H9 (cell line): ENCODE measurements at regions not wholly inside any gene's neighbourhood (a gene's known extent, or its start where the extent isn't known, plus 50 kb on each side); places are given as distances from the start of the nearest gene placed in this dataset.

ENCODE experiments used
- DNase-seq: peaks from one replicate; pipeline ENCODE4 v3.0.0-alpha.2; 2017
- H2AFZ ChIP-seq: one replicate; pipeline ENCODE4 v1.6.1; 2013; ENCODE audit warnings: mild to moderate bottlenecking, low read length, control low read depth, moderate library complexity
- H2AK5ac ChIP-seq: 2 replicates; pipeline ENCODE4 v1.6.1; 2013; ENCODE audit warnings: low read length, control low read depth, mixed read lengths; ENCODE audit not compliant: insufficient read length
- H2BK120ac ChIP-seq: one replicate; pipeline ENCODE4 v1.6.1; 2013; ENCODE audit warnings: low read depth, mild to moderate bottlenecking, low read length, control low read depth, inconsistent platforms; ENCODE audit not compliant: poor library complexity, severe bottlenecking
- H2BK12ac ChIP-seq: 2 replicates; pipeline ENCODE4 v1.6.1; 2013; ENCODE audit warnings: low read length, control low read depth, mixed read lengths, low read depth; ENCODE audit not compliant: insufficient read length
- H2BK15ac ChIP-seq: 2 replicates; pipeline ENCODE4 v1.6.1; 2013; ENCODE audit warnings: low read depth, low read length, control low read depth
- H2BK20ac ChIP-seq: one replicate; pipeline ENCODE4 v1.6.1; 2013; ENCODE audit warnings: low read depth, mild to moderate bottlenecking, low read length, control low read depth, inconsistent platforms; ENCODE audit not compliant: poor library complexity, severe bottlenecking
- H2BK5ac ChIP-seq: 2 replicates; pipeline ENCODE4 v1.6.1; 2013; ENCODE audit warnings: low read length, control low read depth, mixed read lengths; ENCODE audit not compliant: insufficient read length
- H3K14ac ChIP-seq: 2 replicates; pipeline ENCODE4 v1.6.1; 2013; ENCODE audit warnings: low read length, control low read depth; ENCODE audit not compliant: insufficient read depth
- H3K18ac ChIP-seq: 2 replicates; pipeline ENCODE4 v1.6.1; 2013; ENCODE audit warnings: low read depth, mild to moderate bottlenecking, mixed read lengths, low read length, control low read depth; ENCODE audit not compliant: insufficient read length
- H3K23ac ChIP-seq: 2 replicates; pipeline ENCODE4 v1.6.1; 2013; ENCODE audit warnings: low read length, control low read depth, mixed read lengths, low read depth; ENCODE audit not compliant: insufficient read length
- H3K23me2 ChIP-seq: 2 replicates; pipeline ENCODE4 v1.6.1; 2013; ENCODE audit warnings: low read depth, mild to moderate bottlenecking, mixed read lengths, low read length, control low read depth; ENCODE audit not compliant: insufficient read length, poor library complexity, severe bottlenecking
- H3K27ac ChIP-seq: 2 replicates; pipeline ENCODE4 v1.5.1; 2013; ENCODE audit warnings: low read length, control low read depth, mixed read lengths, low read depth; ENCODE audit not compliant: insufficient read length
- H3K27me3 ChIP-seq: 2 replicates; pipeline ENCODE4 v1.6.1; 2013; ENCODE audit warnings: low read length, control low read depth, inconsistent platforms; ENCODE audit not compliant: insufficient read depth
- H3K4ac ChIP-seq: 2 replicates; pipeline ENCODE4 v1.6.1; 2013; ENCODE audit warnings: low read depth, mild to moderate bottlenecking, control low read depth, inconsistent platforms, low read length, moderate library complexity
- H3K4me1 ChIP-seq: 2 replicates; pipeline ENCODE4 v1.6.1; 2013; ENCODE audit warnings: low read length, control low read depth, inconsistent platforms; ENCODE audit not compliant: insufficient read depth
- H3K4me2 ChIP-seq: 2 replicates; pipeline ENCODE4 v1.6.1; 2013; ENCODE audit warnings: low read length, control low read depth, mixed read lengths; ENCODE audit not compliant: insufficient read length, insufficient read depth
- H3K56ac ChIP-seq: 2 replicates; pipeline ENCODE4 v1.6.1; 2013; ENCODE audit warnings: low read depth, mild to moderate bottlenecking, mixed read lengths, low read length, control low read depth; ENCODE audit not compliant: insufficient read length
- H3K79me1 ChIP-seq: 2 replicates; pipeline ENCODE4 v1.6.1; 2013; ENCODE audit warnings: low read depth, mild to moderate bottlenecking, moderate library complexity, low read length, control low read depth, inconsistent platforms; ENCODE audit not compliant: insufficient read depth, poor library complexity, severe bottlenecking
- H3K79me2 ChIP-seq: 2 replicates; pipeline ENCODE4 v1.6.1; 2013; ENCODE audit warnings: low read length, control low read depth, inconsistent platforms; ENCODE audit not compliant: insufficient read depth
- H3K9ac ChIP-seq: 2 replicates; pipeline ENCODE4 v1.6.1; 2013; ENCODE audit warnings: low read length, control low read depth, mixed read lengths; ENCODE audit not compliant: insufficient read length; ENCODE audit errors: extremely low read depth
- H3K9me3 ChIP-seq: one replicate; pipeline ENCODE4 v1.6.1; 2013; ENCODE audit warnings: low read depth, low read length, inconsistent platforms; ENCODE audit not compliant: control insufficient read depth
- H3T11ph ChIP-seq: one replicate; pipeline ENCODE4 v1.6.1; 2013; ENCODE audit warnings: mild to moderate bottlenecking, low read length, control low read depth, inconsistent platforms
- H4K20me1 ChIP-seq: one replicate; pipeline ENCODE4 v1.6.1; 2013; ENCODE audit not compliant: control insufficient read depth, insufficient read length, insufficient read depth
- H4K5ac ChIP-seq: 2 replicates; pipeline ENCODE4 v1.6.1; 2013; ENCODE audit warnings: low read depth, mild to moderate bottlenecking, mixed read lengths, low read length, control low read depth; ENCODE audit not compliant: insufficient read length
- H4K8ac ChIP-seq: replicated peaks from 2 replicates; pipeline ENCODE4 v1.6.1; 2013; ENCODE audit warnings: low read length, control low read depth, mixed read lengths, low read depth; ENCODE audit not compliant: insufficient read length
- H4K91ac ChIP-seq: 2 replicates; pipeline ENCODE4 v1.6.1; 2013; ENCODE audit warnings: low read depth, mild to moderate bottlenecking, moderate library complexity, mixed read lengths, low read length, control low read depth; ENCODE audit not compliant: insufficient read length
- H3K27ac Mint-ChIP-seq, 3 experiments: 2 replicates in 2 of 3; 3 replicates in 1 of 3; pipeline ENCODE4 v1.8.0; 2020 to 2021; ENCODE audit warnings: mixed read lengths in 3 of 3, mild to moderate bottlenecking in 1 of 3, moderate library complexity in 1 of 3
- H3K27me3 Mint-ChIP-seq: 2 replicates; pipeline ENCODE4 v1.8.0; 2021; ENCODE audit warnings: low read depth, mild to moderate bottlenecking, moderate library complexity, mixed read lengths
- H3K36me3 Mint-ChIP-seq, 3 experiments: 2 replicates in 2 of 3; 3 replicates in 1 of 3; pipeline ENCODE4 v1.8.0; 2020 to 2021; ENCODE audit warnings: low read depth in 3 of 3, mixed read lengths in 3 of 3; ENCODE audit not compliant: insufficient read depth in 1 of 3
- H3K4me1 Mint-ChIP-seq, 2 experiments: 2 replicates each; pipeline ENCODE4 v1.8.0; 2020; ENCODE audit warnings: mixed read lengths in 2 of 2
- H3K4me3 Mint-ChIP-seq, 2 experiments: 2 replicates in 1 of 2; 3 replicates in 1 of 2; pipeline ENCODE4 v1.8.0; 2020 to 2021; ENCODE audit warnings: mild to moderate bottlenecking in 2 of 2, mixed read lengths in 2 of 2, moderate library complexity in 1 of 2
- H3K9me3 Mint-ChIP-seq, 2 experiments: 2 replicates in 1 of 2; 3 replicates in 1 of 2; pipeline ENCODE4 v1.8.0; 2020; ENCODE audit warnings: mild to moderate bottlenecking in 2 of 2, mixed read lengths in 2 of 2, moderate library complexity in 1 of 2
- WGBS: extraction: QIAGEN DNeasy Blood & Tissue Kit; methylation state at CpG from one replicate; pipeline ENCODE4 v1.1.7; 2013; ENCODE audit warnings: missing lambda C conversion rate, low lambda C conversion rate, mixed read lengths; ENCODE audit not compliant: insufficient read length; ENCODE audit errors: extremely low coverage; 5-methylcytosine and 5-hydroxymethylcytosine counted together
- TF ChIP-seq, protein P1 (sequence below): fragments of 200-600 bp; sonication (generic); conservative IDR thresholded peaks from 3 replicates; pipeline ENCODE4 v1.8.0; 2021; ENCODE audit warnings: antibody characterized with exemption, mild to moderate bottlenecking

DNA sequence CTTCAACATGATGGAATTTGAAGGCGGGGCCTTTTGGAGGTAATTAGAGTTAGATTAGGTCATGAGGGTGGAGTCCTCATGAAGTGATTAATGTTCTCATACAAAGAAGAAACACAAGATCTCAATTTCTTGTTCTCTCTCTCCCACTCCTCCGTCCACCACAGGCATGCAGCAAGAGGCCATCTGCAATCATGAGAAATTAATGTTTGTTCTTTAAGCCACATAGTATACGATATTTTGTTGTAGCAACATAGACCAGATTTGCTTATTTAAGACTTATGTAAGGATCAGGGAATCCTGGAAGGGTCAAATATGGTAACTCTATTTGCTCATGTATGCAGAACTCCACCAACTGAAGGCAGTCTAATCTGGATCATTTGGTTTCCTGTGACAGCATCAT lies 429.0 kb downstream of the LRIG3 start:
- H3K4me2 ChIP-seq, result no peak overlapping the region
- no peak overlapping the region for H3K18ac ChIP-seq
- peaks cover 6% of the 10 kb centered on the region; the same call in 1 of the 2 replicates for H3K4me1 ChIP-seq
- no peak for DNase-seq
- H3K79me1 ChIP-seq, result no peaks in the 10 kb centered on the region
- no peak overlapping the region for H3K14ac ChIP-seq
- no peak overlapping the region for H3K56ac ChIP-seq
- H2BK120ac ChIP-seq, result no peak overlapping the region
- H4K20me1 ChIP-seq, result no peaks in the 10 kb centered on the region
- H3T11ph ChIP-seq, result no peak overlapping the region
- no peaks in the 10 kb centered on the region for H3K27me3 ChIP-seq
- no CpG with 5 or more reads among the region's 3 CpGs for WGBS
- Mint-ChIP-seq H3K27ac (no peak overlapping the region), H3K4me3 (no peak overlapping the region), H3K9me3 (no peaks in the 10 kb centered on the region), H3K4me1 (peaks cover 7 to 13% of the 10 kb centered on the region in 2 experiments), H3K27me3 (no peaks in the 10 kb centered on the region), H3K36me3 (no peaks in the 10 kb centered on the region)
- no peak overlapping the region for H4K8ac ChIP-seq
- no peak overlapping the region for H2BK12ac ChIP-seq
- H3K9ac ChIP-seq, result no peak overlapping the region
- H2AK5ac ChIP-seq, result no peak overlapping the region
- H4K91ac ChIP-seq, result no peak overlapping the region
- no peak overlapping the region for H2BK20ac ChIP-seq
- H3K9me3 ChIP-seq, result no peaks in the 10 kb centered on the region
- H3K27ac ChIP-seq, result no peak overlapping the region
- no peak overlapping the region for H2BK5ac ChIP-seq
- H3K79me2 ChIP-seq, result no peaks in the 10 kb centered on the region
- no peak overlapping the region for H4K5ac ChIP-seq
- H2BK15ac ChIP-seq, result no peak overlapping the region
- H3K23me2 ChIP-seq, result no peaks in the 10 kb centered on the region
- TF ChIP-seq, protein P1, sequence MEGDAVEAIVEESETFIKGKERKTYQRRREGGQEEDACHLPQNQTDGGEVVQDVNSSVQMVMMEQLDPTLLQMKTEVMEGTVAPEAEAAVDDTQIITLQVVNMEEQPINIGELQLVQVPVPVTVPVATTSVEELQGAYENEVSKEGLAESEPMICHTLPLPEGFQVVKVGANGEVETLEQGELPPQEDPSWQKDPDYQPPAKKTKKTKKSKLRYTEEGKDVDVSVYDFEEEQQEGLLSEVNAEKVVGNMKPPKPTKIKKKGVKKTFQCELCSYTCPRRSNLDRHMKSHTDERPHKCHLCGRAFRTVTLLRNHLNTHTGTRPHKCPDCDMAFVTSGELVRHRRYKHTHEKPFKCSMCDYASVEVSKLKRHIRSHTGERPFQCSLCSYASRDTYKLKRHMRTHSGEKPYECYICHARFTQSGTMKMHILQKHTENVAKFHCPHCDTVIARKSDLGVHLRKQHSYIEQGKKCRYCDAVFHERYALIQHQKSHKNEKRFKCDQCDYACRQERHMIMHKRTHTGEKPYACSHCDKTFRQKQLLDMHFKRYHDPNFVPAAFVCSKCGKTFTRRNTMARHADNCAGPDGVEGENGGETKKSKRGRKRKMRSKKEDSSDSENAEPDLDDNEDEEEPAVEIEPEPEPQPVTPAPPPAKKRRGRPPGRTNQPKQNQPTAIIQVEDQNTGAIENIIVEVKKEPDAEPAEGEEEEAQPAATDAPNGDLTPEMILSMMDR, result no peak
- H3K23ac ChIP-seq, result no peak overlapping the region
- H3K4ac ChIP-seq, result no peak overlapping the region
- no peak overlapping the region for H2AFZ ChIP-seq
